GM04504 (cell line): ENCODE measurements at regions not wholly inside any gene's neighbourhood (a gene's known extent, or its start where the extent isn't known, plus 50 kb on each side); places are given as distances from the start of the nearest gene placed in this dataset.

ENCODE experiments used
- DNase-seq: peaks from one replicate; pipeline ENCODE4 v3.0.0-alpha.2; 2012; ENCODE audit warnings: low read depth

- no peak for DNase-seq
Observed at GRCh38 chr11:11135820-11136476, 217.1 kb downstream of the CSNK2A3 start.

- DNase-seq, result no peak
Observed at GRCh38 chr11:11129118-11129517, 223.9 kb downstream of the CSNK2A3 start.

GRCh38 chr11:11125618-11126017, 227.4 kb downstream of the CSNK2A3 start:
- no peak for DNase-seq

GRCh38 chr11:11122749-11123148, 230.3 kb downstream of the CSNK2A3 start:
- no peak for DNase-seq

GRCh38 chr11:11119917-11120316, 233.1 kb downstream of the CSNK2A3 start:
- DNase-seq, result no peak

- DNase-seq, result no peak
Observed at GRCh38 chr11:11117730-11118129, 235.3 kb downstream of the CSNK2A3 start.

GRCh38 chr11:11115475-11115874, 237.6 kb downstream of the CSNK2A3 start:
- DNase-seq, result no peak

- DNase-seq, result no peak
Observed at GRCh38 chr11:11113626-11114025, 239.4 kb downstream of the CSNK2A3 start.

- no peak for DNase-seq
Observed at GRCh38 chr11:11108026-11108425, 245.0 kb downstream of the CSNK2A3 start.

GRCh38 chr11:11107076-11107723, 245.8 kb downstream of the CSNK2A3 start:
- no peak for DNase-seq

- DNase-seq, result no peak
Observed at GRCh38 chr11:11105361-11105760, 247.5 kb upstream of the ZBED5 start.

GRCh38 chr11:11095831-11096723, 238.2 kb upstream of the ZBED5 start:
- DNase-seq, result no peak

GRCh38 chr11:11090495-11090894, 232.6 kb upstream of the ZBED5 start:
- DNase-seq, result no peak

- no peak for DNase-seq
Observed at GRCh38 chr11:11089805-11090204, 232.0 kb upstream of the ZBED5 start.

GRCh38 chr11:11086979-11087378, 229.1 kb upstream of the ZBED5 start:
- DNase-seq, result no peak

- DNase-seq, result no peak
Observed at GRCh38 chr11:11085580-11085979, 227.7 kb upstream of the ZBED5 start.

- no peak for DNase-seq
Observed at GRCh38 chr11:11084337-11084736, 226.5 kb upstream of the ZBED5 start.

- no peak for DNase-seq
Observed at GRCh38 chr11:11083441-11083840, 225.6 kb upstream of the ZBED5 start.

- DNase-seq, result no peak
Observed at GRCh38 chr11:11082646-11083045, 224.8 kb upstream of the ZBED5 start.

GRCh38 chr11:11081776-11082175, 223.9 kb upstream of the ZBED5 start:
- no peak for DNase-seq

GRCh38 chr11:11081288-11081687, 223.4 kb upstream of the ZBED5 start:
- no peak for DNase-seq

- no peak for DNase-seq
Observed at GRCh38 chr11:11078344-11079086, 220.7 kb upstream of the ZBED5 start.
